ENCODE measurements at regions not wholly inside any gene's neighbourhood (a gene's known extent, or its start where the extent isn't known, plus 50 kb on each side); places are given as distances from the start of the nearest gene placed in this dataset.
"Not testable (repeated sequence)": the region's sequence is repeated elsewhere in the genome, so short reads cannot be mapped to it uniquely, and the experiment has no call there.

- DNase-seq (ENCODE audit: low spot score) = no peak
- TF ChIP-seq CTCF (IDR thresholded peaks at IDR 0.05; ENCODE audit: borderline replicate concordance, control extremely low read depth, extremely low read depth, insufficient read depth, missing control alignments) = no peak
- in situ Hi-C loops (cut with MboI; ENCODE audit: low sequenced_read_pairs, unreplicated experiment) = no loop called here
These were observed 569.9 kb downstream of the TMTC2 start for GRCh38 chr12:83256562-83256961.

- in situ Hi-C loops (cut with MboI; ENCODE audit: low sequenced_read_pairs, unreplicated experiment) = no loop called here
- DNase-seq (ENCODE audit: low spot score) = no peak
- no peak for TF ChIP-seq CTCF (IDR thresholded peaks at IDR 0.05; ENCODE audit: borderline replicate concordance, control extremely low read depth, extremely low read depth, insufficient read depth, missing control alignments)
These were observed 564.2 kb downstream of the TMTC2 start for GRCh38 chr12:83250866-83251265.

GRCh38 chr12:83245156-83245555, 558.5 kb downstream of the TMTC2 start:
- TF ChIP-seq CTCF (IDR thresholded peaks at IDR 0.05; ENCODE audit: borderline replicate concordance, control extremely low read depth, extremely low read depth, insufficient read depth, missing control alignments) = no peak
- in situ Hi-C loops (cut with MboI; ENCODE audit: low sequenced_read_pairs, unreplicated experiment) = no loop called here
- DNase-seq (ENCODE audit: low spot score) = no peak

GRCh38 chr12:83244001-83244400, 557.3 kb downstream of the TMTC2 start:
- in situ Hi-C loops (cut with MboI; ENCODE audit: low sequenced_read_pairs, unreplicated experiment) = no loop called here
- TF ChIP-seq CTCF (IDR thresholded peaks at IDR 0.05; ENCODE audit: borderline replicate concordance, control extremely low read depth, extremely low read depth, insufficient read depth, missing control alignments) = no peak

GRCh38 chr12:83233987-83234386, 547.3 kb downstream of the TMTC2 start:
- in situ Hi-C loops (cut with MboI; ENCODE audit: low sequenced_read_pairs, unreplicated experiment); DNase-seq (ENCODE audit: low spot score): not testable (repeated sequence)

More at GRCh38 chr12:83244001-83244400, 557.3 kb downstream of the TMTC2 start:
- no peak for DNase-seq (ENCODE audit: low spot score)

- in situ Hi-C loops (cut with MboI; ENCODE audit: low sequenced_read_pairs, unreplicated experiment); DNase-seq (ENCODE audit: low spot score): not testable (repeated sequence)
These were observed 540.3 kb downstream of the TMTC2 start for GRCh38 chr12:83226960-83227359.

GRCh38 chr12:83225806-83226205, 539.1 kb downstream of the TMTC2 start:
- no peak for DNase-seq (ENCODE audit: low spot score)
- no peak for TF ChIP-seq CTCF (IDR thresholded peaks at IDR 0.05; ENCODE audit: borderline replicate concordance, control extremely low read depth, extremely low read depth, insufficient read depth, missing control alignments)
- in situ Hi-C loops (cut with MboI; ENCODE audit: low sequenced_read_pairs, unreplicated experiment) = no loop called here

- no peak for DNase-seq (ENCODE audit: low spot score)
These were observed 537.3 kb downstream of the TMTC2 start for GRCh38 chr12:83224012-83224411.

More at GRCh38 chr12:83224012-83224411, 537.3 kb downstream of the TMTC2 start:
- no peak for TF ChIP-seq CTCF (IDR thresholded peaks at IDR 0.05; ENCODE audit: borderline replicate concordance, control extremely low read depth, extremely low read depth, insufficient read depth, missing control alignments)
- in situ Hi-C loops (cut with MboI; ENCODE audit: low sequenced_read_pairs, unreplicated experiment) = no loop called here
